Esophagus squamous epithelium (tissue), 5 donors: ENCODE measurements at regions not wholly inside any gene's neighbourhood (a gene's known extent, or its start where the extent isn't known, plus 50 kb on each side); places are given as distances from the start of the nearest gene placed in this dataset.

Source experiments
- DNase-seq: peaks from one replicate; lab custom pipeline; 2025; lab: John Stamatoyannopoulos, UW
- H3K27ac ChIP-seq, 4 donors: fragments of 200-600 bp; sonication (generic); one replicate each; pipeline ENCODE4 v1.5.1; 2016 to 2019; ENCODE audit warnings: mild to moderate bottlenecking in 1 of 4
- H3K27me3 ChIP-seq, 4 donors: fragments of 200-600 bp; sonication (generic); 1 replicate in 3 of 4; 2 replicates in 1 of 4; pipeline versions ENCODE4 v1.5.1 to v1.6.0; 2017 to 2021; ENCODE audit warnings: antibody characterized with exemption in 1 of 4
- H3K36me3 ChIP-seq, 3 donors: fragments of 200-600 bp; sonication (generic); one replicate each; pipeline ENCODE4 v1.5.1; 2016 to 2019
- H3K4me1 ChIP-seq, 3 donors: fragments of 200-600 bp; sonication (generic); one replicate each; pipeline ENCODE4 v1.5.1; 2017 to 2019
- H3K4me3 ChIP-seq, 4 donors: fragments of 200-600 bp; sonication (generic); 1 replicate in 3 of 4; 2 replicates in 1 of 4; pipeline ENCODE4 v1.5.1; 2016 to 2019; ENCODE audit warnings: mild to moderate bottlenecking in 2 of 4, moderate library complexity in 1 of 4
- H3K9me3 ChIP-seq, 3 donors: fragments of 200-600 bp; sonication (generic); one replicate each; pipeline ENCODE4 v1.5.1; 2016 to 2019
- POLR2A ChIP-seq, 4 donors: fragments of 450-650 bp; IDR thresholded peaks; one replicate each; pipeline ENCODE4 v1.6.1; 2017; ENCODE audit warnings: antibody characterized with exemption in 4 of 4, mild to moderate bottlenecking in 4 of 4, moderate library complexity in 3 of 4
- WGBS, 2 donors: methylation state at CpG; one replicate each; pipeline ENCODE4 v1.1.5; 2018; 5-methylcytosine and 5-hydroxymethylcytosine counted together
- intact Hi-C: fragments of 100-400 bp; cut with DNase I; formaldehyde crosslinking; loops from one replicate; pipeline ENCODE4 v1.15.0; 2022
- TF ChIP-seq, protein P1 (sequence below), 6 experiments: fragments of 450-650 bp in 4 of 6; fragments of 200-600 bp in 2 of 6; sonication (generic) in 2 of 6; IDR thresholded peaks; one replicate each; pipeline ENCODE4 v1.5.1; 2016 to 2019; ENCODE audit warnings: antibody characterized with exemption in 6 of 6, mild to moderate bottlenecking in 4 of 6, moderate library complexity in 4 of 6
- donor health status: DM: yes; HTN: yes; CAD: no.

DNA sequence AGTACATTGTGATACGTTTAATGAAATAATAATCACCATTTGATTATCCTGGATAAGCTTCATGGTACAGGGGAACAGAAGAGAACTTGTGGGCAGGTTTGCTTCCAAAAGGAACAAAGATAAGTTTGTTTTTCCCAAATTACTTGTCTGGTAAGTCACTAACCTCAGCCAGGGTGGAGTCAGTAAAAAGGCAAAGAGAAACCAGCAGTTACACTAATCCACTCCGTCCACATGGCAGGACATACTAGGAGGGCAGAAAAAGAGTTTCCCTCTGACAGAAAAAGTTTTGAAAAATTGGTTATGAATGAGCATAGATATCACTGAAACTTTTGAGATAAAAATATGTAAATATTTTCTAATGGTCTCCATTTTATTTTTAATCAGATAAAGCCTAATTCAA is 285.9 kb downstream of the IL15 start:
- intact Hi-C loops = no loop called here
- no peaks in the 10 kb centered on the region for H3K4me1 ChIP-seq
- DNase-seq = no peak
- 52 to 73% methylated on average over 2 of the region's 2 CpGs for WGBS, 2 donors
- TF ChIP-seq, protein P1, sequence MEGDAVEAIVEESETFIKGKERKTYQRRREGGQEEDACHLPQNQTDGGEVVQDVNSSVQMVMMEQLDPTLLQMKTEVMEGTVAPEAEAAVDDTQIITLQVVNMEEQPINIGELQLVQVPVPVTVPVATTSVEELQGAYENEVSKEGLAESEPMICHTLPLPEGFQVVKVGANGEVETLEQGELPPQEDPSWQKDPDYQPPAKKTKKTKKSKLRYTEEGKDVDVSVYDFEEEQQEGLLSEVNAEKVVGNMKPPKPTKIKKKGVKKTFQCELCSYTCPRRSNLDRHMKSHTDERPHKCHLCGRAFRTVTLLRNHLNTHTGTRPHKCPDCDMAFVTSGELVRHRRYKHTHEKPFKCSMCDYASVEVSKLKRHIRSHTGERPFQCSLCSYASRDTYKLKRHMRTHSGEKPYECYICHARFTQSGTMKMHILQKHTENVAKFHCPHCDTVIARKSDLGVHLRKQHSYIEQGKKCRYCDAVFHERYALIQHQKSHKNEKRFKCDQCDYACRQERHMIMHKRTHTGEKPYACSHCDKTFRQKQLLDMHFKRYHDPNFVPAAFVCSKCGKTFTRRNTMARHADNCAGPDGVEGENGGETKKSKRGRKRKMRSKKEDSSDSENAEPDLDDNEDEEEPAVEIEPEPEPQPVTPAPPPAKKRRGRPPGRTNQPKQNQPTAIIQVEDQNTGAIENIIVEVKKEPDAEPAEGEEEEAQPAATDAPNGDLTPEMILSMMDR (IDR thresholded peaks at IDR 0.05) = no peak
- no peak for TF ChIP-seq POLR2A (IDR thresholded peaks at IDR 0.05)
- H3K27ac ChIP-seq = no peak overlapping the region
- H3K4me3 ChIP-seq = no peak overlapping the region
- H3K9me3 ChIP-seq = no peaks in the 10 kb centered on the region
- no peaks in the 10 kb centered on the region for H3K36me3 ChIP-seq
- no peaks in the 10 kb centered on the region for H3K27me3 ChIP-seq

DNA sequence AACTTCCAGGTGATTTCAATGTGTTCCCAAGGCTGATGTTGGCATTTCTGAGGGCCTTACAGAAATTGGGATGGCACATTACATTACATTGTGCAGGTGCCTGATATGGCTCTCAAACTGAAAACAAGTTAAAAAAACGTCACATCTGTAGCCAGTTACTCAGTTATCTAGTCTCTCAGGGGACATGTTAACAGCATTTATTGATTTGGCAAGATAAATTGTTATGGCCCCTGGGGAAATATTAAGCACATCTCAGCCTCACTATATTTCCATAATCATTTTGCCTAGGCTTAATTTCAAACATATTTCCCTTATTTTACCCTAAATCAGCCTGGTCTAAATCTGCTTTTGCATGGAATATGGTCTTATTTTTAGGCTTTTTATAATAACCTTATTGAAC is 290.0 kb downstream of the IL15 start:
- H3K27me3 ChIP-seq = no peaks in the 10 kb centered on the region
- no peaks in the 10 kb centered on the region for H3K36me3 ChIP-seq
- no peaks in the 10 kb centered on the region for H3K9me3 ChIP-seq
- no peak overlapping the region for H3K27ac ChIP-seq
- no peak overlapping the region for H3K4me3 ChIP-seq
- DNase-seq = no peak
- no peak for TF ChIP-seq POLR2A (IDR thresholded peaks at IDR 0.05)
- TF ChIP-seq, protein P1 (IDR thresholded peaks at IDR 0.05) = no peak
- WGBS, 2 donors = 7 to 23% methylated on average over 1 of the region's 1 CpG
- no peaks in the 10 kb centered on the region for H3K4me1 ChIP-seq
- intact Hi-C loops = no loop called here

GRCh38 chr4:141932490-141932889 is 296.1 kb downstream of the IL15 start:
- TF ChIP-seq, protein P1 (IDR thresholded peaks at IDR 0.05) = no peak
- TF ChIP-seq POLR2A (IDR thresholded peaks at IDR 0.05) = no peak
- intact Hi-C loops = no loop called here
- peaks cover 0 to 6% (median under 1%) of the 10 kb centered on the region in 3 donors for H3K9me3 ChIP-seq
- no peaks in the 10 kb centered on the region for H3K36me3 ChIP-seq
- H3K4me3 ChIP-seq = no peak overlapping the region
- no peak for DNase-seq
- H3K4me1 ChIP-seq = no peaks in the 10 kb centered on the region
- no peaks in the 10 kb centered on the region for H3K27me3 ChIP-seq
- no peak overlapping the region for H3K27ac ChIP-seq

- Histone ChIP-seq H3K4me3 (no peak overlapping the region), H3K4me1 (no peaks in the 10 kb centered on the region), H3K27ac (no peak overlapping the region), H3K9me3 (peaks cover 0 to 21% (median 5%) of the 10 kb centered on the region in 3 donors), H3K36me3 (no peaks in the 10 kb centered on the region), H3K27me3 (no peaks in the 10 kb centered on the region)
- TF ChIP-seq POLR2A (IDR thresholded peaks at IDR 0.05) = no peak
- TF ChIP-seq, protein P1 (IDR thresholded peaks at IDR 0.05) = no peak
- DNase-seq = no peak
- intact Hi-C loops = no loop called here
- 69 to 92% methylated on average over 1 of the region's 1 CpG for WGBS, 2 donors
Measured at GRCh38 chr4:141933978-141934377, 297.6 kb downstream of the IL15 start.

DNA sequence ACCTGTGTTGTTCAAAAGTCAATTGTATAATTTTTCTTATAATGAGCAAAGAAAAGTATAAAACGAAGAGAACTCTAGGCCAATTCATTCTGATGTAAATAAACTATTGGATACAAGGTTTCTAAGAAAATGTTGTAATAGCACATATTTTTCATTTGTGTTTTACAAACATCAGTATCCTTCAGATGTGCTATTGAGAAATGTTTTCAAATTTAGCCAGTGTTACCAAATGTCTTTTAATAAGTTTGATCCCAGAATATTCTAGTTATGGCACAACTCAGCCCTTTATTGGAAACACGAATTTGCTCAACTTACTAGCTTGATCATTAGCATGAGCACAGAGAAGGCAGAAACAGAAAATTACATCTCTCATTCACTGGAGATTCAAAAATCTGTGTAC is 319.3 kb downstream of the IL15 start:
- no peak for TF ChIP-seq POLR2A (IDR thresholded peaks at IDR 0.05)
- TF ChIP-seq, protein P1 (IDR thresholded peaks at IDR 0.05) = no peak
- no peak for DNase-seq

More for the DNA sequence above, 319.3 kb downstream of the IL15 start:
- no peaks in the 10 kb centered on the region for H3K4me1 ChIP-seq
- H3K36me3 ChIP-seq = no peaks in the 10 kb centered on the region
- intact Hi-C loops = no loop called here
- no peak overlapping the region for H3K4me3 ChIP-seq
- H3K27ac ChIP-seq = no peak overlapping the region
- WGBS, 2 donors = 54 to 61% methylated on average over 2 of the region's 2 CpGs
- no peaks in the 10 kb centered on the region for H3K9me3 ChIP-seq
- no peaks in the 10 kb centered on the region for H3K27me3 ChIP-seq
